Esophagus (tissue), 2 donors: ENCODE measurements at regions not wholly inside any gene's neighbourhood (a gene's known extent, or its start where the extent isn't known, plus 50 kb on each side); places are given as distances from the start of the nearest gene placed in this dataset.

ENCODE experiments used
- H3K27ac ChIP-seq, 2 donors: one replicate each; pipeline ENCODE4 v1.5.1; 2013; ENCODE audit warnings: low read depth in 2 of 2, mild to moderate bottlenecking in 2 of 2, inconsistent platforms in 1 of 2, low read length in 1 of 2, moderate library complexity in 1 of 2
- H3K27me3 ChIP-seq, 2 donors: one replicate each; pipeline ENCODE4 v1.6.1; 2013; ENCODE audit warnings: low read length in 2 of 2, control low read depth in 1 of 2, mild to moderate bottlenecking in 1 of 2; ENCODE audit not compliant: insufficient read depth in 2 of 2, control insufficient read depth in 1 of 2
- H3K36me3 ChIP-seq, 2 donors: one replicate each; pipeline ENCODE4 v1.6.1; 2013; ENCODE audit warnings: low read length in 1 of 2; ENCODE audit not compliant: control insufficient read depth in 2 of 2, insufficient read depth in 2 of 2
- H3K4me1 ChIP-seq, 2 donors: one replicate each; pipeline ENCODE4 v1.6.1; 2013; ENCODE audit warnings: low read length in 1 of 2; ENCODE audit not compliant: control insufficient read depth in 2 of 2, insufficient read depth in 2 of 2
- H3K4me3 ChIP-seq, 2 donors: one replicate each; pipeline ENCODE4 v1.5.1; 2013; ENCODE audit warnings: low read length in 2 of 2, mild to moderate bottlenecking in 2 of 2, low read depth in 1 of 2, moderate library complexity in 1 of 2
- H3K9me3 ChIP-seq, 2 donors: one replicate each; pipeline ENCODE4 v1.6.1; 2013; ENCODE audit warnings: mild to moderate bottlenecking in 2 of 2, low read depth in 1 of 2, low read length in 1 of 2, moderate library complexity in 1 of 2; ENCODE audit not compliant: control insufficient read depth in 2 of 2, insufficient read depth in 1 of 2
- WGBS, 2 donors: extraction: QIAGEN DNeasy Blood & Tissue Kit; methylation state at CpG; one replicate each; pipeline ENCODE4 v1.1.7; 2013; 5-methylcytosine and 5-hydroxymethylcytosine counted together
- donor health status: healthy with polysubstance abuse.
- donor health status: Bipolar disorder and iron deficiency.

DNA sequence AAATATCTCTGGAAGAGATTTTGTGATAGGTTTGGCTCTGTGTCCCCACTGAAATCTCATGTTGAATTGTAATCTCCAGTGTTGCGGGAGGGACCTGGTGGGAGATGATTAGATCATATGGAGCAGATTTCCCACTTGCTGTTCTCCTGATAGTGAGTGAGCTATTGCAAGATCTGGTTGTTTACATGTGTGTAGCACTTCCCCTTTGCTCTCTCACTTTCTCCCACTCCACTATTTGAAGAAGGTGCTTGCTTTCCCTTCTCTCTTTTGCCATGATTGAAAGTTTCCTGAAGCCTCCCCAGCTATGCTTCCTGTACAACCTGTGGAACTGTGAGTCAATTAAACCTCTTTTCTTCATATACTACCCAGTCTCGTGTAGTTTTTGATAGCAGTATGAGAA lies 97.0 kb upstream of the FN1 start:
- Histone ChIP-seq H3K4me3 (no peak overlapping the region), H3K36me3 (no peaks in the 10 kb centered on the region), H3K27me3 (no peaks in the 10 kb centered on the region), H3K9me3 (peaks cover 0 to 2% of the 10 kb centered on the region in 2 donors), H3K27ac (no peak overlapping the region), H3K4me1 (no peaks in the 10 kb centered on the region)
- WGBS, 2 donors = 80 to 86% methylated on average over 2 of the region's 2 CpGs

DNA sequence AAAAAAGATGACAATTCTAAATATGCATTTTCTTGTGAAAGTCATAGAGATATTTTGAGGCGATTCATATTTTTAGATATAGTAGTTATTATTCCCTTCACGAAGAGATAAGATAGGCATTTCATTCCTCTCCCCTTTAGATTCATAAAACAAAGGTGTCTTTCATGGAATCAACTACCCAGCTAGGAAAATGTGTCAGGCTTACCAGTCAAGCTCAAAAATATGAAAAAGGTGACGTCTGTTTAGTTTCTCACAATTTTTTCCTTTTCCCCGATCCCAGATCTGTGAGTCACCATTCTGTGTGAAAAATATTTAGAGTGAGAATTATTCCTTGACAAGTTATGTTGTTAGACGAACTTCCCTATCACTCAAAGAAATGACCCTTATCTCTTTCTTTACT lies 95.4 kb upstream of the FN1 start:
- no peaks in the 10 kb centered on the region for H3K4me1 ChIP-seq
- no peaks in the 10 kb centered on the region for H3K36me3 ChIP-seq
- H3K27ac ChIP-seq = no peak overlapping the region
- 43 to 55% methylated on average over 5 of the region's 5 CpGs for WGBS, 2 donors
- H3K9me3 ChIP-seq = peaks cover 0 to 2% of the 10 kb centered on the region in 2 donors
- H3K4me3 ChIP-seq = no peak overlapping the region
- no peaks in the 10 kb centered on the region for H3K27me3 ChIP-seq

DNA sequence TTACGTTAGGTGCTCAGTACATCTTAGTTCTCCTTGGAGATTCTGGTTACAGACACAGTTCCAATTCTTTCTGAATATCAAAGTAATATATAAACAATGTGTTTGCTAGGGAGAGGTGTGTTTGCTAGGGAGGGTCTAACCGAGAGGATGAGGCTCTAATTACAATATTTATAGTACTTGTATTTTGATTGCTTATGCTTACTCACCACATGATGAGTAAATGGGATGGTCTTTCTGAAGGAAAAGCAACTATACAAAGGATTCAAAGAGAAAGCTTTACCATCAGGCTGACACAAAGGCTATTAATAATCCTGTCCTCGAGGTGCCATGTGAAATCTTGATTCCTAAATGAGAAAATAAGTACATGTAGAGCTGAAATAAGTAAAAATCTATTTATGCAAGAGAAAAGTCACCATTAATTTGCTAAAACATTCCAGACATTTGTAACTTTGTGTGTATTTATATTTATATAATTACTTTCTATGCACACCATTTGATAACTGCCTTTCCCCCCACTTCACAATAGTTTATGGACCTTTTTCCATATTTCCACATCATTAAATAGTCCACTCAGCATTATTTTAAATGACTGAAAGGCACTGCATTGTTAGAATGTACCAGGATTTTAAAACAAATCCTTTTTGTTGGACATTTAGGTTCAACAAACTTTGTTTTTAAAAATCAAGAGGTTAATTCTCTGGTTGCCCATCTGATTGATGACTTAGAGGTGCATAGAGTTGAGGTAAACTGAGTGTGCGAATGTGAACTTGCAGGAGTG lies 94.5 kb upstream of the FN1 start:
- peaks cover 0 to 2% of the 10 kb centered on the region in 2 donors for H3K9me3 ChIP-seq
- WGBS, 2 donors = 59 to 66% methylated on average over 4 of the region's 4 CpGs

GRCh38 chr2:215529271-215529670 lies 93.4 kb upstream of the FN1 start:
- Histone ChIP-seq H3K9me3 (peaks cover 0 to 2% of the 10 kb centered on the region in 2 donors), H3K4me3 (no peak overlapping the region), H3K27me3 (no peaks in the 10 kb centered on the region), H3K4me1 (no peaks in the 10 kb centered on the region), H3K27ac (no peak overlapping the region), H3K36me3 (no peaks in the 10 kb centered on the region)
- WGBS, 2 donors = 68 to 74% methylated on average over 5 of the region's 5 CpGs

More for the DNA sequence above, 94.5 kb upstream of the FN1 start:
- Histone ChIP-seq H3K4me1 (no peaks in the 10 kb centered on the region), H3K27ac (no peak overlapping the region), H3K4me3 (no peak overlapping the region), H3K27me3 (no peaks in the 10 kb centered on the region), H3K36me3 (no peaks in the 10 kb centered on the region)

GRCh38 chr2:215528555-215528954 lies 92.7 kb upstream of the FN1 start:
- no peaks in the 10 kb centered on the region for H3K4me1 ChIP-seq
- no peak overlapping the region for H3K27ac ChIP-seq
- no peak overlapping the region for H3K4me3 ChIP-seq
- H3K27me3 ChIP-seq = no peaks in the 10 kb centered on the region
- 55 to 64% methylated on average over 2 of the region's 2 CpGs for WGBS, 2 donors
- H3K36me3 ChIP-seq = no peaks in the 10 kb centered on the region
- H3K9me3 ChIP-seq = peaks cover 0 to 2% of the 10 kb centered on the region in 2 donors

DNA sequence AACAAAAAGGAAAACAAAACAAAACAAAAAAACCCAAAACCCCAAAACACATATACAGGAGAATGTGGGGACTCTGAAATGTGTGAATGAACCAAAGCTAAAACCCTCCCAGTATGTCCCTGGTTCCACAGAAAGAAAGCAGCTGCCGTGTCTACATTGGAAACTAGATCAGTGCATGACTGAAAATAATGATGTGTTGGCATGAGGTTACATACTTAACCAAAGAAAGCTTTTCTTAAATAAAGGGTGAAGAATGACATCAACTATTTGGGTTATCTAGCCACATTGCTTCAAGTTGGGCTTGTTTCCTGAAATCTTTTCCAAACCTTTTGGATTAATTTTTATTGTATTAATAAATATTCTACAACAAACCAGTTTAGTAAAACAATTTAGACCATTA lies 91.9 kb upstream of the FN1 start:
- Histone ChIP-seq H3K36me3 (no peaks in the 10 kb centered on the region), H3K4me3 (no peak overlapping the region), H3K9me3 (peaks cover 0 to 2% of the 10 kb centered on the region in 2 donors), H3K4me1 (no peaks in the 10 kb centered on the region), H3K27me3 (no peaks in the 10 kb centered on the region), H3K27ac (no peak overlapping the region)
- 40 to 65% methylated on average over 1 of the region's 1 CpG for WGBS, 2 donors

- no peak overlapping the region for H3K27ac ChIP-seq
- H3K4me3 ChIP-seq = no peak overlapping the region
- peaks cover 0 to 2% of the 10 kb centered on the region in 2 donors for H3K9me3 ChIP-seq
- no peaks in the 10 kb centered on the region for H3K36me3 ChIP-seq
- no peaks in the 10 kb centered on the region for H3K27me3 ChIP-seq
- WGBS, 2 donors = 88 to 94% methylated on average over 4 of the region's 4 CpGs
- H3K4me1 ChIP-seq = no peaks in the 10 kb centered on the region
Observed at GRCh38 chr2:215526341-215526740, 90.5 kb upstream of the FN1 start.

- Histone ChIP-seq H3K27me3 (no peaks in the 10 kb centered on the region), H3K9me3 (no peaks in the 10 kb centered on the region)
- WGBS, 2 donors = 66 to 74% methylated on average over 1 of the region's 1 CpG
Observed at GRCh38 chr2:215522237-215522636, 86.4 kb upstream of the FN1 start.

GRCh38 chr2:215521031-215521430 lies 85.2 kb upstream of the FN1 start:
- no peaks in the 10 kb centered on the region for H3K36me3 ChIP-seq
- no peak overlapping the region for H3K27ac ChIP-seq
- 64 to 75% methylated on average over 3 of the region's 3 CpGs for WGBS, 2 donors
- H3K9me3 ChIP-seq = no peaks in the 10 kb centered on the region
- H3K27me3 ChIP-seq = no peaks in the 10 kb centered on the region
- no peaks in the 10 kb centered on the region for H3K4me1 ChIP-seq
- no peak overlapping the region for H3K4me3 ChIP-seq

More at GRCh38 chr2:215522237-215522636, 86.4 kb upstream of the FN1 start:
- Histone ChIP-seq H3K27ac (no peak overlapping the region), H3K4me1 (no peaks in the 10 kb centered on the region), H3K4me3 (no peak overlapping the region), H3K36me3 (no peaks in the 10 kb centered on the region)

- H3K36me3 ChIP-seq = no peaks in the 10 kb centered on the region
- no peak overlapping the region for H3K4me3 ChIP-seq
- H3K9me3 ChIP-seq = no peaks in the 10 kb centered on the region
- 66 to 78% methylated on average over 2 of the region's 2 CpGs for WGBS, 2 donors
- no peaks in the 10 kb centered on the region for H3K27me3 ChIP-seq
- H3K27ac ChIP-seq = no peak overlapping the region
- no peaks in the 10 kb centered on the region for H3K4me1 ChIP-seq
Observed at GRCh38 chr2:215517391-215517790, 81.5 kb upstream of the FN1 start.
